Stimulated activated CD4-positive, alpha-beta T cell treated with anti-CD3 and anti-CD28 coated beads, Interleukin-1b, Interleukin-23, amount 100 ng/mL, for 1 hour (primary cell): ENCODE measurements at regions not wholly inside any gene's neighbourhood (a gene's known extent, or its start where the extent isn't known, plus 50 kb on each side); places are given as distances from the start of the nearest gene placed in this dataset.
"Not testable (repeated sequence)": the region's sequence is repeated elsewhere in the genome, so short reads cannot be mapped to it uniquely, and the experiment has no call there.

Source experiments
- DNase-seq, 2 donors: peaks; one replicate each; pipeline ENCODE4 v3.0.0-alpha.2; 2020; ENCODE audit warnings: low read depth in 2 of 2

GRCh38 chr15:69554279-69554961 is 101.8 kb downstream of the RPLP1 start:
- no peak for DNase-seq

- DNase-seq = no peak
Observed at GRCh38 chr15:69555080-69555479, 102.5 kb downstream of the RPLP1 start.

GRCh38 chr15:69556344-69556743 is 103.7 kb downstream of the RPLP1 start:
- no peak for DNase-seq

- DNase-seq = no peak
Observed at GRCh38 chr15:69557020-69557706, 104.5 kb downstream of the RPLP1 start.

- DNase-seq = no peak
Observed at GRCh38 chr15:69557707-69558409, 105.2 kb downstream of the RPLP1 start.

- DNase-seq = no peak
Observed at GRCh38 chr15:69559440-69560190, 107.0 kb downstream of the RPLP1 start.

- no peak for DNase-seq
Observed at GRCh38 chr15:69561071-69561784, 108.6 kb downstream of the RPLP1 start.

GRCh38 chr15:69562116-69562515 is 109.5 kb downstream of the RPLP1 start:
- DNase-seq = no peak

GRCh38 chr15:69562564-69562963 is 109.9 kb downstream of the RPLP1 start:
- DNase-seq = no peak

- DNase-seq = no peak
Observed at GRCh38 chr15:69565066-69565655, 112.5 kb downstream of the RPLP1 start.

- not testable (repeated sequence) for DNase-seq
Observed at GRCh38 chr15:69567238-69567760, 114.7 kb downstream of the RPLP1 start.

- DNase-seq = no peak
Observed at GRCh38 chr15:69568173-69569009, 115.8 kb downstream of the RPLP1 start.

GRCh38 chr15:69570454-69570853 is 117.8 kb downstream of the RPLP1 start:
- no peak for DNase-seq

GRCh38 chr15:69570997-69571396 is 118.4 kb downstream of the RPLP1 start:
- no peak for DNase-seq

- not testable (repeated sequence) for DNase-seq
Observed at GRCh38 chr15:69573278-69573677, 120.7 kb downstream of the RPLP1 start.

GRCh38 chr15:69573815-69574475 is 121.3 kb downstream of the RPLP1 start:
- DNase-seq = peak in 1 of 2 donors; percentile 10

GRCh38 chr15:69574506-69574905 is 121.9 kb downstream of the RPLP1 start:
- DNase-seq = no peak

- no peak for DNase-seq
Observed at GRCh38 chr15:69575387-69575786, 122.8 kb downstream of the RPLP1 start.

GRCh38 chr15:69576035-69576526 is 123.5 kb downstream of the RPLP1 start:
- peak; percentile 34 to 47 for DNase-seq
